Esophagus squamous epithelium (tissue), 4 donors: ENCODE measurements at regions not wholly inside any gene's neighbourhood (a gene's known extent, or its start where the extent isn't known, plus 50 kb on each side); places are given as distances from the start of the nearest gene placed in this dataset.

Source experiments
- POLR2A ChIP-seq, 4 donors: fragments of 450-650 bp; IDR thresholded peaks; one replicate each; pipeline ENCODE4 v1.6.1; 2017; ENCODE audit warnings: antibody characterized with exemption in 4 of 4, mild to moderate bottlenecking in 4 of 4, moderate library complexity in 3 of 4
- TF ChIP-seq, protein P1 (sequence below), 6 experiments: fragments of 450-650 bp in 4 of 6; fragments of 200-600 bp in 2 of 6; sonication (generic) in 2 of 6; IDR thresholded peaks; one replicate each; pipeline ENCODE4 v1.5.1; 2016 to 2019; ENCODE audit warnings: antibody characterized with exemption in 6 of 6, mild to moderate bottlenecking in 4 of 6, moderate library complexity in 4 of 6

DNA sequence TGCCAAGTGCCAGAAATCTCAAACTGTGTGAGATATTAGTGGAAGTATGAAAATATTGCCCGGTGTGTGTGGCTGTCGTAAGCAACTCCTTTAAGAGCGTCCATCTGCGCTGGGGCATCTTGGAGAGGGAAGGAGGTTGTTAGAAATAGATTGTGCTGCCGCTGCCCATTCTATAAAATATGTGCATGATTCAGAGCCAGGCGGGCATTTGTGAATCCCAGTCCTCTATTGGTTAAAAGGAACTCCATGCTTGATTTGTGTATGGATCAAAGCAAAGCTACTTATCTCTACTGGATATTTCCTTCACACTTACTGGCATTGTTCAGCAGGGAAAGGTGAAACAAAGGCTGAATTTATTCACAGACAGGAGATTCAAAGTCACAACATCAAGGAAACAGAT is 89.6 kb upstream of the SNRK start:
- TF ChIP-seq, protein P1, sequence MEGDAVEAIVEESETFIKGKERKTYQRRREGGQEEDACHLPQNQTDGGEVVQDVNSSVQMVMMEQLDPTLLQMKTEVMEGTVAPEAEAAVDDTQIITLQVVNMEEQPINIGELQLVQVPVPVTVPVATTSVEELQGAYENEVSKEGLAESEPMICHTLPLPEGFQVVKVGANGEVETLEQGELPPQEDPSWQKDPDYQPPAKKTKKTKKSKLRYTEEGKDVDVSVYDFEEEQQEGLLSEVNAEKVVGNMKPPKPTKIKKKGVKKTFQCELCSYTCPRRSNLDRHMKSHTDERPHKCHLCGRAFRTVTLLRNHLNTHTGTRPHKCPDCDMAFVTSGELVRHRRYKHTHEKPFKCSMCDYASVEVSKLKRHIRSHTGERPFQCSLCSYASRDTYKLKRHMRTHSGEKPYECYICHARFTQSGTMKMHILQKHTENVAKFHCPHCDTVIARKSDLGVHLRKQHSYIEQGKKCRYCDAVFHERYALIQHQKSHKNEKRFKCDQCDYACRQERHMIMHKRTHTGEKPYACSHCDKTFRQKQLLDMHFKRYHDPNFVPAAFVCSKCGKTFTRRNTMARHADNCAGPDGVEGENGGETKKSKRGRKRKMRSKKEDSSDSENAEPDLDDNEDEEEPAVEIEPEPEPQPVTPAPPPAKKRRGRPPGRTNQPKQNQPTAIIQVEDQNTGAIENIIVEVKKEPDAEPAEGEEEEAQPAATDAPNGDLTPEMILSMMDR (IDR thresholded peaks at IDR 0.05) = no peak
- TF ChIP-seq POLR2A (IDR thresholded peaks at IDR 0.05) = no peak
